GM19035 (cell line): ENCODE measurements at regions not wholly inside any gene's neighbourhood (a gene's known extent, or its start where the extent isn't known, plus 50 kb on each side); places are given as distances from the start of the nearest gene placed in this dataset.
"Not testable (repeated sequence)": the region's sequence is repeated elsewhere in the genome, so short reads cannot be mapped to it uniquely, and the experiment has no call there.

Experiments
- ATAC-seq: cut with Tn5 transposase; IDR thresholded peaks from one replicate; pipeline ENCODE4 v1.9.1; 2021; ENCODE audit not compliant: unreplicated experiment

DNA sequence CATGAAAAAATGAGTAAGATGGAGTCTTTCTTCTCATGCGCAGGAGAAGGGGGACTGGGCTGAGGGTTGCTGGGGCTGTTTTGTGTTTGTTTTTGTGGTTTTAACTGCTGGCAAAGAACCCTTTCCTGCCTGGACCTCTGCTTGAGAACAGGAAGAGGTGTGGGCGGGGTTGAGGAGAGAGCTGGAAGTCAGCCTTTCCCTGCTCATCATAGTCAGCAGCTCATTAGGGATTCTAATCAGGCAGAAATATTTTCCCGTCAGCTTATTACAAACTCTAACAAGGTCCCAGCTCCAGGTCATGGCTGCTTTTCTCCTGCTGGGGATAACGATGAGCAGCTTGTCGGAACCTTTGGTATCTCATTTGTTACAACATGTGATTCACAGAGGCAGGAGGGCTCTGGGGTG is 185.0 kb upstream of the NRXN3 start:
- ATAC-seq, result no peak

DNA sequence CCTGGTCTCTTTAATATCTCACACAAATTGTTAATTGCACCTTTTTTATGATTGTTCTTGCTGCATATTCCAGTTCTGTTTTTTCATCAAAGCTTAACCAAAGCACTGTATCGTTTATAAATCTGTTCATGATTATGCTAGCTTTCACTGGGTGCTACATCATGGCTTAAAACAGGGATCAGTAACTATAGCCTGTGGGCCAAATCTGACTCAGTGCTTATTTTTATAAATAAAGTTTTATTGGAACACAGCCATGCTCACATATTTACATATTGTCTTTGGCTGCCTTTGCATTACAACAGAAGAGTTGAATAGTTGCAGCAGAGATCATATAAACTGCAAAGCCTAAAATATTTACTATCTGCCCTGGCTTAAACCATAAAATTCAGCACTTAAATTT is 183.4 kb upstream of the NRXN3 start:
- ATAC-seq, result no peak

DNA sequence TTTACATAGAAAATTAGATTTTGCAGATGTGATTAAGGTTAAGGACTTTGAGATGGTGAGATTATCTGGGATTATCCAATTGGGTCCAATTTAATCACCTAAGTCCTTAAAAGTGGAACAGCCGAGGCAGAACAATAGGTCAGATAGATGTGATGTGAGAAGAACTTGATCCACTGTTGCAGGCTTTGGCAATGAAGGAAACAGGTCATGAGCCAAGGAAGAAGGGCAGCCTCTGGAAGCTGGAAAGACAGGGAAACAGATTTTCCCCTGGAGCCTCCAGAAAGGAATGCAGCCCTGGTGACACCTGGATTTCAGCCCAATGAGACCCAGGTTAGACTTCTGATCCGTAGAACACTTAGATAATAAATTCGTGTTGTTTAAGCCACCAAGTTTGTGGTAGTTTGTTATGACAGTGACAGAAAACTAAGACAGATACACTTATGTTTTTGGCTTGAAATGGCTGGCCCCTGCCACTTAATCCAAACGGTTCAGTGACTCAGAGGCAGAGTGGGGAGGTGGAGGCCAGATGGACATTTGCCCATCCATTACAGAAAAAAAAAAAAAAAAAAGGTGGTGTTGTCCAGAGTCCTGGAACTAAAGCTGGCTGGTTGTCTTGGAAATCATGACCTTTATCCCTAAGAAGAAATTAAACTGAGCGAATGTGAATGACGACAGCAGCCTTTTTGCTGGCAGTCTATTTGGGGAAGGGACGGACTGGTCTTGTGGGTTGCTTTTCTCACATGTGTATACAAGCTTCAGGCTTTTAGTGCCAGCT is 181.9 kb upstream of the NRXN3 start:
- ATAC-seq, result no peak

DNA sequence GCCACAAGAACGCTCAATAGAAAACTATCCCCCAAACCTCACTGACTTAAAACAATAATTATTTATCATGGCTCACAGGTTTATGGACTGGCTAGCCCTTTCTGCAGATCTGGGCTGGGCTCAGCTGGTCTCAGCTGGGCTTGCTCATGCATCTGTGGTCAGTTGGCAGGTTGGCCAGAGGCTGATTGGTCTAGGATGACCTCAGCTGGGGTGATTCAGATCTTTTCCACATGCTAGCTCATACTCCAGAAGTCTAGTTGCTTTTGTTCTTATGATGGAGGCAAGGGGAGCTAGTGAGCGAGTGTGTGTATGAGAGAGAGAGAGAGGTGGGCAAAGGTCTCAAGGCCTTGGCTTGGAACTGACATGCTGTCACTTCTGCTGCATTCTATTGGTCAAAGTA is 181.2 kb upstream of the NRXN3 start:
- ATAC-seq, result no peak

DNA sequence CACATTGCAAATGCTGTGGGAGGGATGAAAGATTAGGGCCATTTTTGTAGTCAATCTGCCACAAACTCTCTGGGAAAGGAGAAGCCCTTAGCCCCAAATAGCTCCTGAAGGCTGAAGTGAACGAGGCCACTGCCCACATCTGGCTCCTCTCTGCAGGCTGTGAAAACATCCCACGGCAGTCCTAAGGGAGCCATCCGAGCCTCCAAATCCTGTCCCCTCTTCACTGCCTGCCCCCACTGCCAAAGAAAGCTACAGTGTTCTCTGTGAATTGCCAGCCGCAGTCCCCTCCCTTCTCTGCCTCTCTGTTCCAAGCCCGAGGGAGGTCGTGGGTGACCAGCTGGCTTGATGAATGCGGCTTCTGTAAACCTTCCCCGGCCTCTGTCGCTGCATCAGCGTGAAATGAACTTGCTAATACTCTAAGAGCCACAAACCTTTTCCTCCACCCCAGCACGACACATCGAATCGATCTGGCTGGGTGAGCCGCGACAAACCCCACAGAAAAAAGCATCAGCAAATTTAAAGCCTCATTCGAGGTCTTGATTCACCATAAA is 180.7 kb upstream of the NRXN3 start:
- ATAC-seq, result no peak

DNA sequence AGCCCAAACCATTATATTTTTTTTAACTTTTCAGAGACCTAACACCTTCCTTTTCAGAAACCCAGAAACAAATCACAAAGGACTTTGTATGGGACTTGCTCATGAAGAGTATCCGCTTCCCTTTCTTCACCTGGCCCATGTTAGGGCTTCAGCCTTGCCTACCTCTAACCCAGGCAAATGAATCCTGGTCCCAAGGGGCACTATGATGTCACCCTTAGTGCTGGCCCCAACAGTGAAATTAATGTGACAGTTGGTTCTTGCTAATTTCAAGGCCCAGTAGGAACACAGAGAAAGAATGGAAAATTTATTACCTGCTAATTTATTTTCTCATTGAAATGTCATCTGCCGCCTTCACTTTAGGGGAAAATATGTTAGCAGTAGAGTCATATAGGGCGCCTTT is 179.8 kb upstream of the NRXN3 start:
- no peak for ATAC-seq

DNA sequence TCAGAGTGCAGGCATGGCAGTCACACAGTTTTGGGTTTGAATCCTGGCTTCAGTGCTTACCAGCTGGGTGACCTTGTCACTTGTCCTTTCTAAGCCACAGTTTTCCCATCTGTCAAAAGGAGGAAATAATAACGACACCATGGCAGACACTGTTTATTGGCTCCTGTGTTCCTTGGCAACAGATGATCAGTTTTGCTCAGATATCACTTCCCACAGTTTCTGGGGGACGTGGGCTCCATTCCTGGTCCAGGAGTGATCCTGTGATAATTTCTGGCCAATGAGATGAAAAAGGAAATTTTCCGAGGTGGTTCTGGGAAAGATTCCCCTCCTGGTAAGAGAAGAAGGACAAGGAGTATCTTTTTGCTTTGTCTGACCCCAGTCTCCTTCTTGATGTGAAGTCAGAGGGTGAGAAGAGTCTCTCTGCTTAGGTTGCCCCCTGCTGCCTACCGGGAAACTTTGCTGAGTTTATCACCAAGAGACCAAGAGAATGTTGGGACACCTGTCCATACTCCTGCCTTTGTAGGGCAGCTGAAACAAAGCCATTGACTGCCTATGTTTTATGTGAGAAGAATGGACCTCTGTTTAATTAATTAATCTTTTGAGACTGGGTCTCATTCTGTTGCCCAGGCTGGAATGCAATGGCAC is 178.9 kb upstream of the NRXN3 start:
- ATAC-seq, result no peak

DNA sequence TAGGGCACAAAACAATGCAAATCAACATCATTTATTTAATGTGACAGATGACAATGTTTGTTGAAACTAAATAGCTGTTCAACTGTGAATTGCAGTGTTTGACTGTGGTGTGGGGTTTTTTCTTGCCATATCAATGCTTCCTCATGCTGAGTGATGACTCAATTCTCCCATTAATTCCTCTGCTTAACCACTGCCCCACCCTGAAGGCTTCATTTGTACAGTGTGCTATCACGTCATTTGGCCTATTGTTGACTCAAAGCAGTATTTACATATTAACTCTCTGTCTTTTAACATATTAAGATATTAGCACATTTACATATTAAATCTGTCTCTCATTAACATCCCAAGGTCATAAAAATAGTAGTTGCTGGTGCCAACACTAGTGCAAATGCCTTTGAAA is 164.8 kb upstream of the NRXN3 start:
- ATAC-seq, result no peak

DNA sequence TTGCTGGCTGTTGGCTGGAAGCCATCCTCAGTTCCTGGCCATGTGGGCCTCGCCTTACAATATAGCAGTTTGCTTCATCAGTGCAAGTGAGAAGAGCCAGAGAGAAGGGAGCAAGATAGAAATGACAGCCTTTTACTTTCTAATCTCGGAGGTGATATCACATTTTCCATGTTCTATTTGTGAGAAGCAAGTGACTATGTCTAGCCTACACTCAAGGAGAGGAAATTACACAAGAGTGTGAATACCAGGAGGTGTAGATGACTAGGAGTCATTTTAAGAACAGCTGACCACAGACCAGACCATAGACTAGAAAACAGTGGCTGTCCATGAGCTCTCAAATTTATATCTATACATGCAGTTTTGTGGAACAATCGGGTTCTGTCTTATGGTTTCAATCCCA is 163.0 kb upstream of the NRXN3 start:
- ATAC-seq, result no peak

DNA sequence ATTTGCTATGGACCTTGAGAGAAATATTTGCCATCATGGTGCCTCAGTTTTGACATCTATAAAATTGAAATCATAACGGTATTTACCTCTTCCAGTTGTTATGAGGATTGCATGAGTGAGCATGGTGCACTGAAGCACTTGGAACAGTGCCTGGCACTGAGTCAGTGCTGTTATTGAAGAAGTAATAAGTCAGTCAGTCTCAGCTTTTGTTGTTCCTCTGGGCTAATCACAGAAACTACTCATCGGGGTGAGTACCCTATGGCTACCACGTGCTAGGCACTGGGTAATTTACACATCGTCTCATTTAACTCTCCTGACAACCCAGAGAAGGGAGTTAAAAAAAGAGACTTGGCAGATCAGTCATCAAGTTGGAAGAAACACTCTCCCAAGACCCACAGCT is 159.5 kb upstream of the NRXN3 start:
- no peak for ATAC-seq

DNA sequence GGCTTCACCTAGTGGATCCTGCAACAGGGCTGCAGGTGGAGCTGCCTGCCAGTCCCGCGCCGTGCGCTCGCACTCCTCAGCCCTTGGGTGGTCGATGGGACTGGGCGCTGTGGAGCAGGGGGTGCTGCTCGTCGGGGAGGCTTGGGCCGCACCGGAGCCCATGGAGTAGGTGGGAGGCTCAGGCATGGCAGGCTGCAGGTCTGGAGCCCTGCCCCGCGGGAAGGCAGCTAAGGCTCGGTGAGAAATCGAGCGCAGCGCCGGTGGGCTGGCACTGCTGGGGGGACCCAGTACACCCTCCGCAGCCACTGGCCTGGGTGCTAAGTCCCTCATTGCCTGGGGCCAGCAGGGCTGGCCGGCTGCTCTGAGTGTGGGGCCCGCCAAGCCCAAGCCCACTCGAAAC is 156.3 kb upstream of the NRXN3 start:
- ATAC-seq, result not testable (repeated sequence)

DNA sequence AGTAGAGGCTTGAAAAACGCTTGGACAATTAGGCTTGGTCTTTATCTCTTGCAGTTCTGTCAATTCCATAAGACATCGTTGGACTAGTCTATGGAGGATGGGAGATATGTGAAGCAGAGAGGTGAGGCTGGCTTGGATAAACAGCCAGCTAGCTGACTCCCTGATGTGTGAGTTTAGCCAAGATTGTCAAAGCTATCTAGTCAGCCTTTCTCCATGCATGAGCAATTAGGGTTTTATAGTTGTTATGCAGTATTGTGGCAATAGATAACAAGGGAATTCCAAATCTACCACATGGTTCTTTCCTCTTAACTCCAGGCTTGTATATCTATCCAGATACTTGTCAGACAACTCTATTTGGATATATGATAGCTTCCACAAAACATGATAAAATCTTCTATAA is 153.6 kb upstream of the NRXN3 start:
- no peak for ATAC-seq

DNA sequence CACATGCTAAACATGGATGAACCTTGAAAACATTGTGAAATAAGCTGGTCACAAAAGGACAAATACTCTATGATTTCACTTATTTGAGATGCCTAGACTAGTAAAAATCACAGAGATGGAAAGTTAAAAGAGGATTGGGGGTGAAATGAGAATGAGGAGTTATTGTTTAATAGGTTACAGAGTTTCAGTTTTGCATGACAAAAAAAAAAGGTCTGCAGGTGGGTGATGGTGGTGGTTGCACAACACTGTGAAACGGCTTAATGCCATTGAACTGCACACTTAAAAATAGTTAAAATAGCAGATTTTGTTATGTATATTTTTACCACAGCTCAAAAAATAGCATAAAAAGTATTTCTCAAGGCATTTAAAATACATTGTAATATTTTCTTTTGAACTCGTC is 151.9 kb upstream of the NRXN3 start:
- ATAC-seq, result no peak

DNA sequence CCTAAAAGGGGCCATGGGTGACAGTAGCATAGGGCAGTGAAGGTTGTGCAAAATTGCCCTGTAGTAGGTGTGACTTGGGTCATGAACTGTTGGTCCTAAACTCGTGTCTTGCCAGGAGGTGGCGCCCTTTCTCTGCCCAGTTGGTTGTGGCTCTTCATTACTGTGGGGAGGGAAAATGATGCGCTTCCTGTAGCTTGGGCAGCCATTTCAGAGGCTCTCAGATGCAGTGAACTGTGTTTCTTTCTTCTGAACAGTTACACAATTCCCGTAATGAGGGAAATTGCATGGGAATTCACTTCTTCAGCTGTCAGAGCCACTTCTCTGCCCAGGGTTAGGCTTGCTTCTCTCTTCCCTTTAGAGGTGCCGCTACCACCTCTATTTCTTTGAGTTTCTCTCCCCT is 148.1 kb upstream of the NRXN3 start:
- peak; percentile 81 for ATAC-seq

DNA sequence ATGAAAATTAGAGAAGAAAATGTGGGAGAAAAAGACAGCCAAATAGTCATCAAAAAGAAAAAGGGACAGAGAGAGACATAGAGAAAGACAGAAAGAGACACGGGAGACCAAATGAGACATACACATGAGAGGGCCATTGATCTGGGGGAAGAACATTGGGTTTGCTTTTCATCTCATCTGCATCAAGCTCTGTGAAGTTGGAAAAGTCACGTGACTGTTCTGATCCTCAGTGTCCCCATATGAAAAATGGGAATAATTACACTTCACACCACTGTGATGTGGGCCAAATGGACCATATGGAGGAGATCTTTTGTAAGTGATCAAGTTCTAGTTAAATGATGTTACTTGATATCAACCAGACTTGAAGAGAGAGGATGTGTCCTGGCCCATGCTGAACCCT is 147.1 kb upstream of the NRXN3 start:
- ATAC-seq, result no peak

DNA sequence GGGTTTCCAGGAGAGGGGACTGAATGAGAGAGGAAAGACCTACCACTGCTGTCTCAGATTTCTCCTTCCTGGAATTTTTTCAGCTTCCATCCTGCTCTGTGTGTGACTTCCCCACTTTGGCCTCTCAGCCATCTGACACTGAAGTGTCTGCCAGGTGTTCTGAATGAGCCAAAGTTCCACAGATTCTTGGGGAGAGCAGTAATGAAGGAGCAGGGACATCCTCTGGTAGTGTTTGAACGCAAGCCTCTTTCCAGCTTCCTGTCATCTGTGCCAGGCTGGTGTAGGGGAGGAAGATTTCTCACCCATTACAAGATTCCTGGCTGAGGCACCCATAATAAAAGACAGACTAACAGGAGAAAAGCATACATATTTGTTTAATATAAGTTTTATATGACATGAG is 141.7 kb upstream of the NRXN3 start:
- no peak for ATAC-seq

DNA sequence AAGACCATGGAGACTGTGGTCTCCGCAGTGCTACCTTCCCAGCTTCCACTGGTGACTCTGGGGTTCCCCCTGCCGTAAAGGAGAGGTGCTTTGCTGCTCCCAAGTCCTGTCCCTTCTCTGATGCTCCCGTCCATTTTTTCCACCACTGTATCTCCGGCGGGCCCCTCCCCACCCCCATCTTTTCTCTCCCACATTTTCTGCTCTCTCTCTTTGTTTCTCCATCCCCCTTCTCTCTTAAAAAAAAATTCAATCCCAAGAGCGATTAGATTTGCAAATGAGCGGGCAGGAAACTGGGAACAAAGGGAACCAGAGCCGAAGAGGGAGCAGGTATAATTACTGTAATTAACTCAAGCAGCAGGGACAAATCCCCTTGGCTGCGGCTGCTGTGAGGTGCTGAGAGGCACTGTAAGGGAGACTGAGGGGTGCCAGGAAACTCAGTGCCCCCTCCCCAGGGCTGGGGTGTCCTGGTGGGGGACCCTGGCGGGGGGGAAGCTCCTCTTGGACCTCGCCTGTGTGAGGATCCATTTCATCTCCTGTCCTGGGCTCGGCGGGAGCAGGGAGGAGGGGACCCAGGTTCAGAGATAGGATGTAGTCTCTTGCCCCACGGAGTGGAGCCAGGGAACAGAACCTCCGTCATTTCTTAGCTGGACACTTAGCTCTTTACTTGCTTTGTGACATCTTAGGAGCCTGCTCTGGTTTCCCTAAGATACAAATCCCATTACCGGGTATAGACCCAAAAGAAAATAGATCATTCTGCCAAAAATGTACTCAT is 140.4 kb upstream of the NRXN3 start:
- no peak for ATAC-seq

DNA sequence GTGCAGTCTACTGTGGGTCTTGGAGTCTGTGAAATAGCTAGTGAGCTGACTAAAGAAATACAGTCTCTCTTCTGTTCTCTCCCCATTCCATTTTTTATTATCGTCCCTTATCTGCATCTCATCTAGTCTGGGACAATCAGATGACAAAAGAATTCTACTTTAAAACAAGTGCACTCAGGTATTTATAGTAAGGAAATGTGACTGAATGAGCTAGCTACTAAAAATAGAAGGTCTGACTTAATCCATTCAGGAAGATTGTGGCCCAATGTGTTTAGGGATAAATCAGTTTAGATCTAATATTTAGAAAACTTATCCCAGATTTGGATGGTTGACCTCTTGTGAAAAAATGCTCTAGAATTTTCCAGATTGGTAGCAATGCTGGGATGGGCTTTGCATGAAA is 126.8 kb upstream of the NRXN3 start:
- ATAC-seq, result no peak

DNA sequence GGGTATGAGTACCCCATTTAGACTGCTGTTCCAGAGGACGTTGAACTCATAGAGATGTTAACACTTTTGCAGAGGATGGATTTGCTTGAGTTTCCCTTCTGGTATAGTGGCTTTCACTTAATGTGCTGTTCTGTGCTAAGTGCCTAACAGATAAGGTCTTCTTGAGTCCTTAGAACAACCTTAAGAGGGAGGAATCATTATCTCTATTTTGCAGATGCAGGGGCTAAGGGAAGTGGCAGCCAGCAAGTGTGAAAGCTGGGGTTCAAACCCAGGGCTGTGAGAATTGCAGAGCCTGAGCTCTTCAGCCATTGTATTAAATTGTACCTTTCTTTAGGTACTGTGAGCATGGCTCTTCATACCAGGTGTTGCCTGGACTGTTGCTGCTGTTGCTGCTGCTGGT is 122.1 kb upstream of the NRXN3 start:
- no peak for ATAC-seq

DNA sequence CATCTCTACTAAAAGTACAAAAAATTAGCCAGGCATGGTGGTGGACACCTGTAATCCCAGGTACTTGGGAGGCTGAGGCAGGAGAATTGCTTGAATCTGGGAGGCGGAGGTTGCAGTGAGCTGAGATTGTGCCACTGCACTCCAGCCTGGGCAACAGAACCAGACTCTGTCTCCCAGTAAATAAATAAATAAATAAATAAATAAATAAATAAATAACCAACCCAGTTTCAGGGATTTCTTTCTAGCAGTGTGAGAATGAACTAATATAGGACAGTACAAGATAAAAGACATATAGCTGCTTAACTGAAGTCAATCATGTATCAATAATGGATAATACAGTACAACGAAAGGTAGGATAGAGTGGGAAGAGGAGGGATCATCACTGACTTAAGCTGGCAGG is 113.3 kb upstream of the NRXN3 start:
- ATAC-seq, result not testable (repeated sequence)

DNA sequence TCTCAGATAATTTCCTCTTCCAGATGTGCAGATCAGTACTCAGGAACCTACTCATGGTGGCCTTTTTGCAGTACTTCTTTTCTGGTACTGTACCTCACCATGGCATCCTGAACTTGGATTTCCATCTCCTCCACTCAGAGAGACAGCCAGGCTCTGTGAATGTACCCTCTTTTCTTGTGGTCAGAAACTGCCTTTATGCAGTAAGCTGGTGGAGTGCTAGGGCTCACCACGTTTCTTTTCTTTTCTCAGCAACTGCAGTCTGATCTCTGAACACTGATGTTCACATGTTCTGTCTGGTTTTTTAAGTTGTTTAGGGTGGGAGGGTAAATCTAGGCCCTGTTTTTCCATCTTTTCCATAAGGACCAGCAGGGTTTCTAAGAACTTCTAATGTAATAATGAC is 99.8 kb upstream of the NRXN3 start:
- ATAC-seq, result no peak

DNA sequence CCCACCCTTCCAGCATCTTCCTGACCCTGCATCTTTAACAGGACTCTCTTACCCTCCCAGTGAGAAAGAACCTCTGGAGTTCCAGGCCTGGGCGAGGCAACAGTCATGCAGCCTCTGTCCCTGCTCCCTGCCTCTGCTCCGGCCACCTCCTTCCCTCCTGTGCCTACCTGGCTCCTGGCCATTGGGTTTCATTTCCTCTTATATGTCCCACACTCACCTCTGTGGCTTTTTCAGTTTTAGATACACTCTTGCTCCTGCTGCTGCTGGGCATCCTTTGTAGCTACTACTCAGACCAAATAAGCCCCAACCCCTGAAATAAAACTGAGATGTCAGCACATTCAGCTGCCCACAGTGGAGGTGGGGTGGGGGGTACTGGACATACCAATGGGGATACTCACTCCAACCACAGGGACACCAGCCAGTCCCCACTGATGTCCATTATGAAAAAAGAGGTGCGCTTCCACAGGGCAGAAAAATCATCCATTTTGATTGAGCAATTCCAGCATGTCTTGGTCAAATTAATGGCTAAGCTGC is 99.1 kb upstream of the NRXN3 start:
- no peak for ATAC-seq
